GM18508 (cell line): ENCODE measurements at regions not wholly inside any gene's neighbourhood (a gene's known extent, or its start where the extent isn't known, plus 50 kb on each side); places are given as distances from the start of the nearest gene placed in this dataset.

Source experiments
- ATAC-seq: cut with Tn5 transposase; IDR thresholded peaks from one replicate; pipeline ENCODE4 v1.9.1; 2021; ENCODE audit warnings: moderate number of reproducible peaks; ENCODE audit not compliant: insufficient read depth, unreplicated experiment

DNA sequence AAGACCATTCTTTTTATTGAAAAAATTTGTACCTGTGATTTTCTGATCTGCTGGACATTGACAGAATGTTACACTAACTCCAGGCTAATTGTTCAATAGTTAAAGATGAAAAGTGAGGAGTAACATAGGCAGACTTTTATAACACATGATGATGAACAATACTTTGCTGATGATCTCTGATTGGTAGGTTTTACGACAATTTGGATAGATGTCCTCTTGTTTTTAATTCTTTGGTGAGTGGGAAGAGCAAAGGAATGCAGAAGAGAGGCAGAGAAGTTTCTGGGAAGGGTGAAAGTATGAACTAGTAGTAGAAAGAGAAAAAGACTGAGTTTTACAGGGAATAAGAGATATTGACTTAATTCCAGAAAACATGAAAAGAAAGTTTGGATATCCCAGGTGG is 267.3 kb upstream of the HAND2 start:
- ATAC-seq, result no peak

DNA sequence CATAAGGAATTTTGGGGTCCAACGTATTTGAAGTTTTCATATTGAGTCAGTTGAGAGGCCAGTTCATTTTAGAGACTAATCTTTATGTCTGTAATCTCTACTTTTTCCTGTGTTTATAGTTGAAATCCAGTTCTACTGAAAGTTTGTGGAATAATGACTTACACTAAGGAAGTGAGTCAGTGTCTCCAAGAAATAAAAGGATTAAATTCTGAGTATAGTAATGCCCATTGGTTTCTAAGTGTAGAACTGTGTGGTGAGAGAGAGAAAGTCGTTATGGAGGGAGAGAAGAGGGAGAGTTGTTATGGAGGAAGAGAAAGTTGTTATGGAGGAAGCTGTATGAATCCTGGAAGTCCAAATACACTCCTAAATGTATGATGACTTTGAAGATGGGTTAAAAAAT is 264.6 kb upstream of the HAND2 start:
- ATAC-seq, result no peak

DNA sequence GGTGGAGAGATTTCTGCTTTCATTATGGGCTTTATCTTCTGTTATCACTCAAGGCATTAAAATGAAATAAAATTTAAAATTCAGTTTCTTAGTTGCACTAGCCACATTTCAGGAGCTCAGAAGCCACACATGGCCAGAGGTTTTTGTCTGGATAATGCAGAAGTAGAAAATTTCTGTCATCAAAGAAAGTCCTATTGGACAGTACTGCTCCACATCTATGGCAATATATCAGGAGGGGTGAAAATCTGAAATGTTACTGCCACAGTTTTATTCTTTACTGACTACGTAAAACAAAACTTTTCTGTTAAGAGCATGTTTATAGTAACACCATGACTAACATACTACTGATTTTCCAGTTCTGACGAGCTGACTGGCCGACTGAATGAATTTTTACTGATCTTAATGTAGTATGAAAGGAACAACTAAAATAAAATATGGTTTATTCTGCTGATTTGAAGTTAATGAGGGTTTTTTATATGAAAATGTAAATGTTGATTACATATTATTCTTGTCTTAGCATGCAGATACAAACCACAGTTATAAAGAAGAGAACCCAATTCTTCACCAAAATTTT is 264.0 kb upstream of the HAND2 start:
- no peak for ATAC-seq

DNA sequence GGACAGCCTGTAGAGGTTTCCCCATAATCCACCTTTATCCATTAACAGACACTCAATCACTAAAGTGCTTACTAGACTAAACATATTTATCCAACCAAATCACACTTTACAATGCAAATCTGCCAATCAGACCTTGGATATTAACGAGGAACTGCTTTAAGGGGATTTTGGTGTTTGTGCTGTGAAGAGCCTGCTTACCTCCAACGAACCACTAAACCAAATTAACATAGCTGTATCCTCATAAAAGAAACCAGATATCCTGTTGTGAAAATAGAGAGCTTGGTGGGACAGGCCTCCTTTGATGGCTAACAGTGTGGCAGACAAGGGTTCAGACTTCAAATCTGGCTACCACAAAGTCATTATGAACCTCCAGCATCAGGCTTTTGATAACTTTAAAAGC is 252.6 kb upstream of the HAND2 start:
- no peak for ATAC-seq

DNA sequence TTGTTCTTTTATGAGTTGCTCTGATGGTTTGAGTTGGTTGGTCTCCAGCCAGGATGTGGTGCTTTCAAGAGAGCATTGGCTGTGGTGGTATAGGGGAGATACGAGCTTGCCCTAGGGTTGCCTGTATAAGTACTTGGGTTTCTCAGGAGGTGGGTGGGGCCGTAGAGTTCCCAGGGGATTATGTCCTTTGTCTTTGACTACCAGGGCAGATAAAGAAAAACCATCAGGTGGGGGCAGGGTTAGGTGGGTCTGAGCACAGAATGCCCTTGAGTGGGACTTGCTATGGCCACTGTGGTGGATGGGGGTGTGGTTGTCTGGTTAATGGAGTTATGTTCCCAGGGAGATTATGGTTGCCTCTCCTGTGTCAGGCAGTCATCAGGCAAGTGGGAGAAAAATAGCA is 247.9 kb upstream of the HAND2 start:
- ATAC-seq, result no peak

DNA sequence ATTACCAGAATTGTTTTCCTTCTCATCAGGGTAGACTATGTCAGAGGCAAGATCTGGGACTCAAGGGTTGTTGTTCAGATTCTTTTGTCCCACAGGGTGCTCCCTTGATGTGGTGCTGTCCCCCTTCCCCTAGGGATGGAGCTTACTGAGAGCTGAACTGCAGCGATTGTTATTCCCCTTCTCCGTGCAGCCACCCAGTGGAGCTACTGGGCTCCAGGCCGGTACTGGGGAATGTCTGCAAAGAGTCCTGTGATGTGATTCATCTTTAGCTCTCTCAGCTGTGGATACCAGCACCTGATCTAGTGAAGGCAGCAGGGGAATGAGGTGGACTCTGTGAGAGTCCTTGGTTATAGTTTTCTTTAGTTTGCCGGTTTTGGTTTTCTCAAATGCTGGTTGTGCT is 247.4 kb upstream of the HAND2 start:
- ATAC-seq, result no peak

DNA sequence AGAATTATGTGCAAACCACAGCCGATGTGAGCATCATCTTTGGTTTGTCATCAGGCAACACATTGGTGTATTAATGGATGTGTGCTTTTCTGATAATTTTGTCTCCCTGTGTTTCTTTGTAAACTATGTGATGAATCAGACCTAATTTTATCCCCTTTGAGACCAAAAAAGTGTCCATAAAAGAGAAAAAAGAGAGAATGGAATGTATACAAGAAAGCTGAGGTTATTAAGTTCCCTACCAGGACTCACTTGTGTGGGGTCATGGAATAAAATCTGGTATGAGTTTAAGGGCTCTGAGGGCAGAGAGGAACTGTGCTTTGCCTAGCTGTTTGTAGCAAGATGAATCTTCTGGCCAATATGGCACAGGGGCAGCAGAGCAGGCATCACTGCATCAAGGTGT is 239.5 kb upstream of the HAND2 start:
- no peak for ATAC-seq

DNA sequence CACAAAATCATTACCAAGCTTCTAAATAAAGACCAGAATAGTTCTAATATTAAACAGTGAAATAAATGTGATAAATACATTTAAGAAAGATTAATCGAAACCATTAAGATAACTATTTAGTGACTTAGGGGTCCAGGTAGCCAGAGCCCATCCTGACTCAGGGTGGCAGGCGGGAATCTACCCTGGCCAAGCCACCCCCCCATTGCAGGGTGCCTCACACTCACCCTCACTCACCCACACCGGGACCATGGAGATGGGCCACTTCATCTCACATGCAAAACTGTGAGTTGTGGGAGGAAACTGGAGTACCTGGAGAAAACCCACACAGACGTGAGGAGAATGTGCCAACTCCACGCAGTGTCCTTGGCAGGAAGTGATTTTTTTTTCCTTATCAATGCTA is 237.6 kb upstream of the HAND2 start:
- ATAC-seq, result no peak

DNA sequence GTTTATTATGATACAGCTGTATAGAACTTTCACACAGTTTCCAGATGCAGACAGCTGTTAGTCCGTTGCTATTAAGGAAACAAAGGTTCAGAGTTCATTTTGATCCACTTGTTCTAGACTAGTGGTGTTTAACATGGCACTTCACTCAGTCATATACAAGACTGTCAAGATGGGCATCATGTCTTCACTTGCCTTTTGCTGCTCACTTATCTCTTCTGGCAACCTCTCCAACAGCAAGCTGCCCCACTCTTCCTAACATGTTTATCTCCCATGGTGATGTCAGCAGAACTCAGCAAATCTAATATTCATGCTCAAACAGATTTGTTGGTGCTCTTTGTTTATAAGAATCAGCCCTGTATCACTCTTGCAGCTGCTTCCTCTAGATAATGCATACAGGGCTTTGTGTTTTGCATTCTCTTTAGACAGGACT is 236.2 kb upstream of the HAND2 start:
- no peak for ATAC-seq

DNA sequence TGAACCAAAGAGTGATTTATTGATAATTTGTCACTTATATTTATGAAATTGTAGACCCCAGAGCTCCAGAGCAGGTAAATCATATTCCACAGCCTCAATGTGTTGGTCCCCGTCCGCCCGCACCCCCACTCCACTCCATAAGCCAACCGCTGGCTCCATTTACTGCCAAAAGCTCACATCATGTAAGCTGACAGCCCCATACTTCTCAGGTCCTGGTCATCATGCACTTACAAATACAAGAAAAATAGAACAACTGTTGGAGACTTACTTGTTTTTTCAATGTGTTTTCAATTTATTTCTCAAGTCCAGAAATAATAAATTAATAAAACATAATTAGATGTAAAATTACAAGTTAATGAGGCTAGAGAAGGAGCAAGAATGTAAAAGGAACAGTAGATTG is 235.7 kb upstream of the HAND2 start:
- no peak for ATAC-seq

DNA sequence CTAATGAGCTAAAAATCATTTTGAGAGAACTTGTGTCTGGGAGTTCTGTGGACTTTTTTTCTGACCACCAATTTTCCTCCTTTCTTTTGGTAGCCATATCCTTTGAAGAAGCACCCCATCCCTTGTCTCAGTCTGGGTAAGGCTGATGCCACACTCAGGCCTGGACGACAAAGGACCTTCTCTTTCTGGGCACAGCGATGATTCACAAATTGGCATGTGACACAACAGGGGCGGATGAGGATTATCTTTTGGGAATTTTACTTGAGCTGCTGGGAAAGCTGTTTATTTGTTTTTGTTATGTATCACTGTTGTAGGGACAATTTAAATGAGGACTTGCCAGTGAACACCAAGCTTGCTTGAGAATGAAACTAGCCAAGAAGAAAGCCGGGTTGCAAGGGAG is 233.4 kb upstream of the HAND2 start:
- ATAC-seq, result no peak

DNA sequence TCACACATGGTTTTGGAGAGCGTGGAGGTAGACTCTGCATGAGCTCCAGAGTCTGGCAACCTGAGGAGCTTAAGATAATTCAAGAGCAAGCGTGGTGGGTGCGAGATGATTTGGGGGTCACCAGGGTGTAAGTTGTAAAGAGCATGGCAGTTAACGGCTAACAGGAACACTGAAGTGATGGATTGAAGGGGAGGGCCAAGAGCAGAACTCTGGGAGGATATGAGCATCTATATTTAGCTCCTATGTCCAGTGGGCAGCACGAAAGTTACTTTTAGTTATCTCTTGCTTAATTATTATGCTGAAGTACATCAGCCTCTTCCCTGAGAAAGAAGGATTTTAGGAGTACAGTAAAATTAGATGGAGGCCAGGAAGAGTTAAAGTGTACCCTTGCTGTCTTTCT is 231.9 kb upstream of the HAND2 start:
- ATAC-seq, result no peak

DNA sequence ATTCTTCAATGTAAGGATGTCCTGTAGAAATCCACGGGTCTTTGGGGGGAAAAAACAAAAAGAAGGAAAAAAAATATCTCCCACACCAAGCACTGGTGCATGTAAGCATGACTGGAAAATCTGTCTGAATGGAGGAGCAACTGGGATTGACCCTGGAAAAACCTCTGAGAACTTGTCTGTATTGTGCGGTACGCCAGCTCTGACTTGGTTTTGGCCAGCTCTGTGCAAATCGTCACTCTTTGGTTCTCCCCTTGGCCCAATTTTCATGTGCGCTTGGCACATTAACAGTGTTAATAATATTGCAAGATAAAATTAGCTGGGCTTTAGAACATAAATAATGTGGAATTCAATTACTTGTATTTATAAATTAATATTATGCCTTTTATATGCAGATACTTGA is 231.2 kb upstream of the HAND2 start:
- no peak for ATAC-seq

DNA sequence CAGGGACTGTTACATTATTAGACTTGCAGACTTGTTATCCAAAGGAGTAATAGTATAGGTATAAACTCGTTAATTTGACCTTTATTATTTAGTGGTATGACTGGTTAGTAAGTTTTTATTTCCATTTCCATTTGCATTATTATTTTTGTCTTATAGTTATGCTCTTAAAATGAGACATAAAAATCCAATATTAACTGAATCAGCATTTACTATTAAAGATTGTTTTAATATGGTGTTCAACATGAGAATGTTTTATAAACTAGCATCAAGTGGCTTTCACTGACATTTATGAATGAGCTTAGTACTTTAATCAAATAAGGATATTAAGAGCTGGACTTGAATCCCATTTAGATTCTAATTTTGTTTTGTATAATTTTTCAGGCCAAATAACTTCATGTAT is 228.1 kb upstream of the HAND2 start:
- no peak for ATAC-seq

DNA sequence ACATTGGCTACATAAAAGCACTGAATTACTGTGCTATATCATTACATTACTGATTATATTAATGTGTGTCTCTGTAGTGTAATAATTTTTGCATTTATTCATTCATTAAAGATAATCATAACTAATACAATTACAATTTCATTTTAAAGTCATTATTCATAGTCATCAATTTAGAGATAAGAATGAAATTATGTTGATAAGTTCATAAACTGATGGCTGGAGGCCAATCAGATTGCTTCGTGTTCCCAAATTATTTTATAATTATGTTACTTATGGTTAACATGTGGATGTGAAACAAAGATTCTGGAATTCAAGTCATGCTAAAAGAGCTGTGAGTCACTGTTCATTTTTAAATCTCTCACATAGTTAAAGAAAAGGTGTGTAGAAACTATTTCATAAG is 223.4 kb upstream of the HAND2 start:
- ATAC-seq, result no peak

DNA sequence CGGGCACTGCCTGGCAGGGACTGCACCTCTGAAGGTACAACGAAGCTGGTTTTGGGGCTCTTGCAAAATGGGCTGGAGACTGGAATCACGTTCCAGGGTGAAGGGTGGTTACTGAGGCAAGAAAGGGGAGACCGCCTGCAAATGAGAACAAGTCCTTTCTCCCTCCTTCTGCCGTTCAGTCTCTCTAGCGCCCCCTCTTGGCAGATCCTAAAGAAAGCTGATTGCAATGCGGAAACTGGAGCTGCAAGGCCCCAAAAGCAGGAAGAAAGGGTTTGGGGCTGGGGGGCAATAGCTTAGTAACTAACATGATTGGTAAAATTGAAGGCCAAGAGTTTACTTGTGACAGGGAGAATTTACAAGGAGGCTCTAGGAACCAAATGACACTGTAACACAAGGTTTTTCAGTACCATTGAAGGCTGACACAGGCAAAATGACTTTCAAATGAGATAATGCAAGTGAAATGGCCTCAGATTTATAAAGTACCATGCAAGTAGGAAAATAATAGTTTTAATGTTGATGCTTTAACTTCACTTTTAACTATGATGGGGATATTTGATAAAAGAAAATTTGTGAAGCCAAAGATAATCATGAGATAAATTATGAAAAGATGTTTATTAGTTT is 222.7 kb upstream of the HAND2 start:
- ATAC-seq, result no peak

DNA sequence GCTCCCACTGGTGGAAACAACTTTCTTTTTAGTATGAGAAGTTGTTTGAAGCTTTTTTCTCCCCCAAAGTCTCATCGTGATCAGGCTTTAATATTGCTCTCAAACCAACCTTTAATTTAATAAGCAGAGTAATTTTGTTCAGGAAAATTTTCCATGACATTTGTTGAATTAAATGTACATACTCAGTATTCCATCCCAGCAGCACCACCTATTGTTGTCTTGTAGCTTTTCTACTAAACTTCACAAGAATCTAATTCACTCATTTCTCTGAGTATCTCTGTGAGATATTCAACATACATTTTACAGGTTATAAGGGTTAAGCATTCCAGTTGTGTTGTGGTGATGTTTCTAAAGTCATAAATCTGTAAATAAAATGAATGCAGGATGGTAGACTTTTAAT is 218.3 kb upstream of the HAND2 start:
- ATAC-seq, result no peak

DNA sequence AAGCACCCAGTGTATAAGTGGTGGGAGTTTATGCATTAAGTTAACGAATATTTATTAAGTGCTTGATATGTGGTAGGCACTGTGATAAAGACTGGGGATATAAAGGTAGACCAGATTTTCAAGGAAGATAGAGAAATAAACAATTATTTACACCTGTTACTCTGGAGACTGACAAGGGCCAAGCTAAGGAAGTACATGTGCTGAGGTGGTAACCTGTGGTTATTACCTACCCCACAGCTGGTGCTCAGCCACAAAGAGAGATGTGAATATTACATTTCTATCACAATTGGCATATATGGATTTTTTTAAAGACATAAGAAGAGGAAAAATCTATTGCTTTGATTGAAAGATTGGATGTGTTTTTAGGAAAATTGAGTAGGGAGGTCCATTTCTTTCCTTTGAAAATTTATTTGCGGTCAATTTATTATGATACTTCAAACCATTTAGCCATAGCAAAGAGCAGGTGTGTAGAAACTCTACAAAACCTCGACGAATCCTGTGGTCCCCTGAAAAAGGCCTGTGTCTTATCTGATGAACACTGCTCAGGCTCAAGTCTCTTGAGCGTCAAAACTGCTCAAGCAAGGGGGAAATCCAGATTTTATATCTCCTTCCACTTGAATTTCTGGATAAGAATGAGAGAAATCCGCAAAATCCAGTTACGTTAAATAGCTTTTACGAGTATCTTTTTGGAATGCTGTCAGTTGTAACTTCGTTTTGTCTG is 217.7 kb upstream of the HAND2 start:
- no peak for ATAC-seq

DNA sequence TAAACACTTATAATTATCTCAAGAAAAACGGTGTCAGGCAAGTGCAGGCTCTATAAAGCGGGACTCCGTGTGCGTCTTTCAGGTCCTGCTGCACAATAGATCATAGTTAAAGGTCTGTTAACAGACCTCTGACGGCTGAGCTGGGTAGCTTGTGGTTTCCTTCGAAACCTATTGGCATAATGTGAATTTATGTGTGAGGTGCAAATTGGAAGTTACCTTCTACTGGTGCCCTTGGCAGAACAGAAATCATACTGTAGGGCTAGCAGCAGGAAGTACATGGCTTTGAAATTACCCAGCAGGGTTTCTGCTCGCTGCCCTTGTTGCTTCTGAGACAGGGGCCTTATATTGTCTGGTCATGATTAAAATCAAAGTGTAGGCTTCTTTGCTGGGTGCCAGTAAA is 216.4 kb upstream of the HAND2 start:
- ATAC-seq, result no peak

DNA sequence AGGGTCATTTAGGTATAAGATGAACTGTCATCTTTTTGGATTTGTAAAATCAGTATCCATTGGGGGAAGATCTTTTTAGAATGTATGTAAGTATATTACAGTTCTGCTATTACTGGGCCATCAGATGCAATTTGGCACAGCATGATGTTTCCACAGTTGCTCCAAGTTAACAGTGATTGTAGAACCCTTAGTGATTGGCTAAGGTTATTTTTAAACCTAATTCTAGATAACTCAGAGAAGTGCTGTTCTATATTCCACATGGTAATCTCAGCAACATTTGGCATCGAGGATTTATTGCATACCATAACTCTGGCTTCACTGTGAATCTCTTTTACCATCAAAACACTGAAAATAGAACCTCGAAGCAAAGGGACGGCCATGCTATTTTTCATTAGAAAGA is 215.7 kb upstream of the HAND2 start:
- ATAC-seq, result no peak

DNA sequence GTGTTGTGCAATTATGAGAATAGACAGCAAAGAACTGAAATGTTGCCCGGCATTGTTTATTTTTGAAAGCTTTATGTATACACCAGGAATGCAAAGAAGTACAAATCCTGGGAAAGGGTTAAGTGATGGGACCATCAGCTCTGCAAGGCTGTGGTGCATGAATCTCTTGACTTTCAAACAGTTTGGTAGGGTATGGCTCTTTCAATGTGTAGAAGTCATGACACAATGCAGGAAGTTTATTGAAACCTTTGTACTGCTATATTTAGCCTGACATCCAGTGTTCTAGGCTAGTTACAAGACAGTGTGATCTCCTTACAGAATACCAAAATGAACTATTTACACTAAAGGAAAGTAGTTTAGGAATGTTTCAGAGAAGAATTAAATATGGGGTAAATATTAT is 206.8 kb upstream of the HAND2 start:
- ATAC-seq, result no peak

DNA sequence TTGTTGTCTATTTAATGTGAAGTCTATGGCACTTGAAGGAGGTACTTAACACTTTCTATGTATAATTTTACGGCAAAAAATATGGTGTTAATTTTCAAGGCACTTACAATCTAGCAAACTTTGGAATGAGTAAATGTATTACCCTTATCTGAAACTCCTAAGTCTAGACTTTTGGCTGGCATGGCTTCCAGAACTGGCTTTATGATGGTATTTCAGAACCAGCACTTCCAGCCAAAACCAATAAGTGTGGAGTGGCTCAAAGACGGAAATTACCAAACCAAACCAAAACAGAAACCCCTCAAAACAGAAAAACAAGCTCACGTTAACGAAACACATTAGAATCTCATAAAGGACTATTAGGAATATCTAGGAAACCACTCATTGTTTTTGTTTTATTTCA is 205.6 kb upstream of the HAND2 start:
- ATAC-seq, result no peak
